GM23248 (cell line): ENCODE measurements at regions not wholly inside any gene's neighbourhood (a gene's known extent, or its start where the extent isn't known, plus 50 kb on each side); places are given as distances from the start of the nearest gene placed in this dataset.

Source experiments
- DNase-seq: peaks from one replicate; pipeline ENCODE4 v3.0.0-alpha.2; 2015
- H2AFZ ChIP-seq: fragments of 200-600 bp; sonication (generic); 2 replicates; pipeline ENCODE4 v1.6.1; 2016; ENCODE audit warnings: antibody characterized with exemption
- H3F3A ChIP-seq: fragments of 200-600 bp; sonication (generic); 2 replicates; pipeline ENCODE4 v1.6.1; 2016; ENCODE audit warnings: mild to moderate bottlenecking, antibody characterized with exemption, mixed run types; ENCODE audit not compliant: insufficient read depth
- H3K27ac ChIP-seq: fragments of 200-600 bp; sonication (generic); 2 replicates; pipeline ENCODE4 v1.5.1; 2016; ENCODE audit warnings: mild to moderate bottlenecking
- H3K27me3 ChIP-seq: fragments of 200-600 bp; sonication (generic); replicated peaks from 2 replicates; pipeline ENCODE4 v1.6.1; 2016; ENCODE audit warnings: mild to moderate bottlenecking; ENCODE audit not compliant: insufficient read depth
- H3K36me3 ChIP-seq: fragments of 200-600 bp; sonication (generic); 2 replicates; pipeline ENCODE4 v1.6.1; 2016; ENCODE audit warnings: low read depth, mild to moderate bottlenecking
- H3K4me1 ChIP-seq: fragments of 200-600 bp; sonication (generic); 2 replicates; pipeline ENCODE4 v1.6.1; 2016; ENCODE audit warnings: mild to moderate bottlenecking; ENCODE audit not compliant: insufficient read depth
- H3K4me2 ChIP-seq: fragments of 200-600 bp; sonication (generic); one replicate; pipeline ENCODE4 v1.6.1; 2016; ENCODE audit warnings: mild to moderate bottlenecking; ENCODE audit not compliant: unreplicated experiment
- H3K4me3 ChIP-seq: fragments of 200-600 bp; sonication (generic); 2 replicates; pipeline ENCODE4 v1.5.1; 2016; ENCODE audit warnings: mild to moderate bottlenecking
- H3K79me2 ChIP-seq: fragments of 200-600 bp; sonication (generic); 2 replicates; pipeline ENCODE4 v1.6.1; 2016; ENCODE audit warnings: mild to moderate bottlenecking; ENCODE audit not compliant: insufficient read depth
- H3K9ac ChIP-seq: fragments of 200-600 bp; sonication (generic); 2 replicates; pipeline ENCODE4 v1.6.1; 2016; ENCODE audit warnings: mild to moderate bottlenecking
- H3K9me2 ChIP-seq: fragments of 200-600 bp; sonication (generic); 2 replicates; pipeline ENCODE4 v1.6.1; 2016; ENCODE audit warnings: mixed run types, mild to moderate bottlenecking, moderate library complexity; ENCODE audit not compliant: insufficient read depth
- H3K9me3 ChIP-seq: fragments of 200-600 bp; sonication (generic); one replicate; pipeline ENCODE4 v1.6.1; 2017; ENCODE audit warnings: low read depth
- H4K20me1 ChIP-seq: fragments of 200-600 bp; sonication (generic); 2 replicates; pipeline ENCODE4 v1.6.0; 2016; ENCODE audit not compliant: insufficient read depth
- EZH2 ChIP-seq: fragments of 200-600 bp; sonication (generic); IDR thresholded peaks from 2 replicates; pipeline ENCODE4 v1.6.1; 2018; ENCODE audit warnings: antibody characterized with exemption, mild to moderate bottlenecking; ENCODE audit not compliant: insufficient read depth, poor library complexity, severe bottlenecking
- EZH2phosphoT487 ChIP-seq: fragments of 200-600 bp; sonication (generic); IDR thresholded peaks from 2 replicates; pipeline ENCODE4 v1.6.1; 2018; ENCODE audit warnings: antibody characterized with exemption, moderate library complexity, mild to moderate bottlenecking, low read depth; ENCODE audit not compliant: insufficient read depth
- WGBS, 2 experiments: methylation state at CpG; one replicate each; pipeline ENCODE4 v1.1.6; 2015 to 2017; ENCODE audit warnings: low lambda C conversion rate in 2 of 2, low coverage in 1 of 2; ENCODE audit errors: missing lambda C conversion rate in 2 of 2; 5-methylcytosine and 5-hydroxymethylcytosine counted together
- in situ Hi-C: fragments of 300-500 bp; cut with MboI; formaldehyde crosslinking; loops from 2 replicates; pipeline ENCODE4 v1.15.0; 2020

GRCh38 chr6:109243863-109244825 is 138.1 kb downstream of the CD164 start:
- Histone ChIP-seq H3K9me3 (no peaks in the 10 kb centered on the region), H3K4me2 (no peak overlapping the region), H3K27ac (no peak overlapping the region), H3K9ac (no peak overlapping the region), H3K4me3 (no peak overlapping the region), H4K20me1 (no peaks in the 10 kb centered on the region), H3K36me3 (no peaks in the 10 kb centered on the region), H3K4me1 (peaks cover 44% of the 10 kb centered on the region), H3K9me2 (no peaks in the 10 kb centered on the region), H2AFZ (0 out of 2 replicates have a peak overlapping the region, but pooled peaks have one; percentile 0), H3K27me3 (no peaks in the 10 kb centered on the region), H3F3A (peaks cover 44% of the 10 kb centered on the region), H3K79me2 (no peaks in the 10 kb centered on the region)
- TF ChIP-seq EZH2 (no peak), EZH2phosphoT487 (no peak)
- no peak for DNase-seq
- WGBS, 2 experiments: 78 to 83% methylated on average over 7 of the region's 7 CpGs
- in situ Hi-C loops: no loop called here

- TF ChIP-seq EZH2phosphoT487 (no peak), EZH2 (no peak)
- H3K36me3 ChIP-seq: no peaks in the 10 kb centered on the region
- H3K4me2 ChIP-seq: peak overlapping the region; percentile 22
- 20 to 21% methylated on average over 3 of the region's 3 CpGs for whole genome bisulfite sequencing, 2 experiments
- peaks cover 52% of the 10 kb centered on the region for H3F3A ChIP-seq
- no peaks in the 10 kb centered on the region for H3K9me3 ChIP-seq
- in situ Hi-C loops: no loop called here
- H3K9ac ChIP-seq: no peak overlapping the region
- H2AFZ ChIP-seq: 0 out of 2 replicates have a peak overlapping the region, but pooled peaks have one; percentile 0
- peaks cover 55% of the 10 kb centered on the region for H3K4me1 ChIP-seq
- H3K27ac ChIP-seq: peak overlapping the region; percentile 64
- H3K4me3 ChIP-seq: peak overlapping the region; percentile 12; the same call in 1 of the 2 replicates
- H3K9me2 ChIP-seq: no peaks in the 10 kb centered on the region
- no peaks in the 10 kb centered on the region for H3K27me3 ChIP-seq
- H3K79me2 ChIP-seq: no peaks in the 10 kb centered on the region
- no peaks in the 10 kb centered on the region for H4K20me1 ChIP-seq
- DNase-seq: peak; percentile 71
Measured at GRCh38 chr6:109242925-109243324, 139.3 kb downstream of the CD164 start.

DNA sequence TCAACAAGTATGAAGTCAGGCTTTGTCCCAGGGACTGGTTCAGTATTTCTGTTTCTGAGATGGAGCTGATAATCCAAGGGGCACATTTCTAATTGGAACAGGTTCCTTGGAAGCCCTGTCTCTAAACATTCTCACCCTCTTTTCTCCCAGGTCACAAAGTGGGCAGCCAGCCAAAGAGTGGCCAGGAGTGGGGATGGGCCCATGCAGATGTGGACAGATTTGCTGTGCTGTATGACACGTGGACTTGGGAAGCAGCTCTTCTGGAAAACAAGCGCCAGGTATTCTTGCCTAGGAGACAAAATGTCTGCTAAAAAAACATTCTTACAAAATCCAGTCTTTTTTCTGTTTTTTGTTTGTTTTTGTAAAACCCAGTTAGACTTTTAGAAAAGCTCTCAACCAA is 140.2 kb downstream of the CD164 start:
- Histone ChIP-seq H3K27ac (peak overlapping the region; percentile 64), H3K4me2 (peak overlapping the region; percentile 42), H3K4me3 (0 out of 2 replicates have a peak overlapping the region, but pooled peaks have one; percentile 12), H2AFZ (0 out of 2 replicates have a peak overlapping the region, but pooled peaks have one; percentile 28), H3K4me1 (peaks cover 64% of the 10 kb centered on the region), H3K9ac (no peak overlapping the region), H3K36me3 (no peaks in the 10 kb centered on the region), H3K27me3 (no peaks in the 10 kb centered on the region), H3F3A (peaks cover 60% of the 10 kb centered on the region), H3K79me2 (no peaks in the 10 kb centered on the region), H3K9me2 (no peaks in the 10 kb centered on the region), H3K9me3 (no peaks in the 10 kb centered on the region), H4K20me1 (no peaks in the 10 kb centered on the region)
- no peak for DNase-seq
- 76 to 78% methylated on average over 2 of the region's 2 CpGs for WGBS, 2 experiments
- TF ChIP-seq EZH2phosphoT487: no peak
- in situ Hi-C loops: no loop called here

DNA sequence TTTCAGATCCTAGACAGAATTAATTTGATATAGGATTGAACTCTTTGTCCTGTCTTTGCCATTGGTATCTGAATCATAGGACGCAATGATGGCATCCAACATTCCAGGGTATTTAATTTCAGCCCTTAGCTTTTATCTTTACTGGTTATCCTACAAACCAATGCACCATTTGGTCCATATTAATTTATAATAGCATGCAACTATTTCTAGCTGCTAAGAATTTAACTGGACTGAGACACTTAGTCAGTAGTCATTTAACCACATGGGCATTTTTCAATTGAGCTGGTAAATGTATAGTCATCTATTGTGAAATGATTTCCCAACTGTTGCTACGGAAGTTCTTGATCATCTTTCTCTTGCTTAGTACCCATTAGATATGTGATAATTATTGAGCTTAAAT is 141.1 kb downstream of the CD164 start:
- Histone ChIP-seq H3K27ac (peak overlapping the region; percentile 64), H3K4me1 (peaks cover 68% of the 10 kb centered on the region), H3K9ac (no peak overlapping the region), H3K36me3 (no peaks in the 10 kb centered on the region), H3F3A (peaks cover 60% of the 10 kb centered on the region), H3K9me3 (no peaks in the 10 kb centered on the region), H3K4me3 (no peak overlapping the region), H3K9me2 (no peaks in the 10 kb centered on the region), H2AFZ (no peak overlapping the region), H3K79me2 (no peaks in the 10 kb centered on the region), H3K27me3 (no peaks in the 10 kb centered on the region), H4K20me1 (no peaks in the 10 kb centered on the region), H3K4me2 (peak overlapping the region; percentile 44)
- in situ Hi-C loops: no loop called here
- 2 to 11% methylated on average over 2 of the region's 2 CpGs for whole genome bisulfite sequencing, 2 experiments
- peak; percentile 67; the same call in 1 of the 2 replicates for TF ChIP-seq EZH2phosphoT487
- no peak for TF ChIP-seq EZH2
- DNase-seq: peak; percentile 92
